Keratinocyte (primary cell): ENCODE measurements at regions not wholly inside any gene's neighbourhood (a gene's known extent, or its start where the extent isn't known, plus 50 kb on each side); places are given as distances from the start of the nearest gene placed in this dataset.
"Not testable (repeated sequence)": the region's sequence is repeated elsewhere in the genome, so short reads cannot be mapped to it uniquely, and the experiment has no call there.

Source experiments
- DNase-seq: peaks from one replicate; pipeline ENCODE4 v3.0.0-alpha.2; 2011; ENCODE audit warnings: low read depth, missing footprints, low spot score
- FAIRE-seq: peaks from 2 replicates; lab custom pipeline; 2011; peaks lifted over from hg19 to GRCh38; lab: Jason Lieb, UNC
- H2AFZ ChIP-seq: 2 replicates; pipeline ENCODE4 v1.6.0; 2012; ENCODE audit warnings: low read length, control low read depth, inconsistent platforms; ENCODE audit not compliant: control insufficient read depth
- H3K27ac ChIP-seq: 2 replicates; pipeline ENCODE4 v1.5.1; 2011; ENCODE audit warnings: low read length; ENCODE audit not compliant: control insufficient read depth, insufficient read depth
- H3K27me3 ChIP-seq: 3 replicates; pipeline ENCODE4 v1.6.0; 2011; ENCODE audit warnings: low read length; ENCODE audit not compliant: control insufficient read depth, insufficient read depth; ENCODE audit errors: extremely low read depth
- H3K36me3 ChIP-seq, 2 experiments: 2 replicates in 1 of 2; 3 replicates in 1 of 2; pipeline ENCODE4 v1.5.1; 2011; ENCODE audit warnings: low read length in 2 of 2, mild to moderate bottlenecking in 1 of 2; ENCODE audit not compliant: control insufficient read depth in 2 of 2, insufficient read depth in 2 of 2; ENCODE audit errors: extremely low read depth in 1 of 2
- H3K4me1 ChIP-seq: 3 replicates; pipeline ENCODE4 v1.5.1; 2011; ENCODE audit warnings: low read length; ENCODE audit not compliant: control insufficient read depth, insufficient read depth; ENCODE audit errors: extremely low read depth
- H3K4me2 ChIP-seq: 3 replicates; pipeline ENCODE4 v1.6.0; 2011; ENCODE audit warnings: low read depth, low read length; ENCODE audit not compliant: control insufficient read depth, insufficient read depth; ENCODE audit errors: extremely low read depth
- H3K4me3 ChIP-seq, 3 experiments: fragments of 200-600 bp in 1 of 3; sonication (generic) in 1 of 3; 2 replicates in 2 of 3; 3 replicates in 1 of 3; pipeline ENCODE4 v1.5.1; 2011 to 2016; ENCODE audit warnings: low read length in 3 of 3, mild to moderate bottlenecking in 3 of 3, control low read depth in 2 of 3, inconsistent platforms in 1 of 3, low read depth in 1 of 3, mixed read lengths in 1 of 3, mixed run types in 1 of 3, moderate library complexity in 1 of 3; ENCODE audit not compliant: control insufficient read depth in 2 of 3, insufficient read depth in 2 of 3; ENCODE audit errors: extremely low read depth in 1 of 3
- H3K79me2 ChIP-seq: 2 replicates; pipeline ENCODE4 v1.6.0; 2012; ENCODE audit warnings: low read length; ENCODE audit not compliant: control insufficient read depth, insufficient read depth
- H3K9ac ChIP-seq: 3 replicates; pipeline ENCODE4 v1.6.0; 2011; ENCODE audit warnings: low read length; ENCODE audit not compliant: control insufficient read depth, insufficient read depth; ENCODE audit errors: extremely low read depth
- H3K9me1 ChIP-seq: 3 replicates; pipeline ENCODE4 v1.6.0; 2011; ENCODE audit warnings: low read length; ENCODE audit not compliant: control insufficient read depth, insufficient read depth; ENCODE audit errors: extremely low read depth
- H3K9me3 ChIP-seq: 2 replicates; pipeline ENCODE4 v1.5.1; 2012; ENCODE audit warnings: low read depth, low read length; ENCODE audit not compliant: control insufficient read depth
- H4K20me1 ChIP-seq: 3 replicates; pipeline ENCODE4 v1.6.0; 2011; ENCODE audit warnings: low read length; ENCODE audit not compliant: control insufficient read depth, insufficient read depth; ENCODE audit errors: extremely low read depth
- CTCF ChIP-seq, 3 experiments: IDR thresholded peaks in 1 of 3; conservative IDR thresholded peaks in 1 of 3; optimal IDR thresholded peaks in 1 of 3; 2 replicates in 2 of 3; 3 replicates in 1 of 3; pipeline versions ENCODE3 to v1.5.1; 2011; ENCODE audit warnings: low read length in 3 of 3, mild to moderate bottlenecking in 3 of 3, moderate library complexity in 2 of 3, control low read depth in 1 of 3, inconsistent platforms in 1 of 3; ENCODE audit not compliant: insufficient read depth in 2 of 3; ENCODE audit errors: extremely low read depth in 1 of 3
- EZH2 ChIP-seq: IDR thresholded peaks from one replicate; pipeline ENCODE4 v1.6.1; 2012; ENCODE audit warnings: inconsistent platforms, mild to moderate bottlenecking, low read length, moderate library complexity
- dilution Hi-C: fragments of 300-500 bp; cut with MboI; formaldehyde crosslinking; loops from one replicate; pipeline ENCODE4 v1.7.0; 2020; ENCODE audit warnings: low sequenced_read_pairs; ENCODE audit not compliant: extremely low pct_ligation_motif_present

GRCh38 chrX:27307546-27307945 lies 155.6 kb downstream of the PPP4R3C start:
- no peaks in the 10 kb centered on the region for H3K79me2 ChIP-seq
- no peaks in the 10 kb centered on the region for H3K4me1 ChIP-seq
- H4K20me1 ChIP-seq, result no peaks in the 10 kb centered on the region
- no peak overlapping the region for H3K27ac ChIP-seq
- H2AFZ ChIP-seq, result no peak overlapping the region
- no peaks in the 10 kb centered on the region for H3K9me3 ChIP-seq
- no peak for FAIRE-seq
- no peaks in the 10 kb centered on the region for H3K36me3 ChIP-seq
- no peaks in the 10 kb centered on the region for H3K27me3 ChIP-seq
- dilution Hi-C loops, result no loop called here
- TF ChIP-seq EZH2 (no peak), CTCF (optimal IDR thresholded peaks at IDR 0.05 in 1 of 3, IDR thresholded peaks at IDR 0.05 in 1 of 3, conservative IDR thresholded peaks at IDR 0.05 in 1 of 3; ENCODE audit: extremely low read depth in 1 of 3, insufficient read depth in 2 of 3, low read length in 3 of 3) (no peak)
- no peaks in the 10 kb centered on the region for H3K9me1 ChIP-seq
- H3K4me3 ChIP-seq, result no peak overlapping the region
- no peak overlapping the region for H3K9ac ChIP-seq
- H3K4me2 ChIP-seq, result no peak overlapping the region
- DNase-seq, result no peak

DNA sequence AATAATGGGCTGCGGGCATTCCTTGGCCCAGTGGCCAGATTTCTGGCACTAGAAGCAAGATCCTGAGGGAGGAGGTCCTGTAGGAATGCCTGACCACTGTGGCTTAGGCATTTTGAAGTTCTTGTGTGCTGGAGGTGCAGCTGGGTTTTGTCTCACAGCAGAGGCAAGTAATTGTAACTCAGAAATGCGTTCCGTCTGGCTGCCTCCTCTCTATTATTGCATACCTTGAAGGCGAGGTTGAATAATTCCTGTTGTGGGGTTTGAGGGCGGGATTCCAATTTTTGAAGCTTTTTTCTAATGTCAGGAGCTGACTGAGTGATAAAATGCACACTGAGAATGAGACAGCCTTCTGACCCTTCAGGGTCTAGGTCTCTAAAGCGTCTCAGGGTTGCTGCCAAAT lies 170.6 kb downstream of the PPP4R3C start:
- DNase-seq, H3K9ac ChIP-seq, H3K4me3 ChIP-seq, H2AFZ ChIP-seq, dilution Hi-C loops, H3K9me3 ChIP-seq, H4K20me1 ChIP-seq, H3K27me3 ChIP-seq, FAIRE-seq, H3K9me1 ChIP-seq, H3K4me1 ChIP-seq, H3K27ac ChIP-seq, H3K36me3 ChIP-seq, H3K79me2 ChIP-seq, H3K4me2 ChIP-seq: not testable (repeated sequence)

- Histone ChIP-seq H3K9ac (no peak overlapping the region), H3K36me3 (no peaks in the 10 kb centered on the region), H3K27ac (no peak overlapping the region), H3K27me3 (no peaks in the 10 kb centered on the region), H2AFZ (no peak overlapping the region), H3K9me1 (no peaks in the 10 kb centered on the region), H3K9me3 (no peaks in the 10 kb centered on the region), H3K79me2 (no peaks in the 10 kb centered on the region), H4K20me1 (no peaks in the 10 kb centered on the region), H3K4me1 (no peaks in the 10 kb centered on the region), H3K4me3 (no peak overlapping the region), H3K4me2 (no peak overlapping the region)
- DNase-seq (no peak), FAIRE-seq (no peak)
- TF ChIP-seq EZH2, result no peak
- no peak for TF ChIP-seq CTCF (optimal IDR thresholded peaks at IDR 0.05 in 1 of 3, IDR thresholded peaks at IDR 0.05 in 1 of 3, conservative IDR thresholded peaks at IDR 0.05 in 1 of 3; ENCODE audit: extremely low read depth in 1 of 3, insufficient read depth in 2 of 3, low read length in 3 of 3)
- dilution Hi-C loops, result no loop called here
Measured at GRCh38 chrX:27276751-27277150, 186.4 kb downstream of the PPP4R3C start.
